GM12878 (cell line): ENCODE measurements at regions not wholly inside any gene's neighbourhood (a gene's known extent, or its start where the extent isn't known, plus 50 kb on each side); places are given as distances from the start of the nearest gene placed in this dataset.

ENCODE experiments used
- BCL3 ChIP-seq: IDR thresholded peaks from 2 replicates; pipeline ENCODE4 v1.6.1; 2011; ENCODE audit warnings: borderline replicate concordance, low read depth, mild to moderate bottlenecking, moderate library complexity, low read length; ENCODE audit not compliant: insufficient read depth, poor library complexity, severe bottlenecking
- CBFB ChIP-seq: IDR thresholded peaks from 2 replicates; pipeline ENCODE4 v1.6.1; 2016; ENCODE audit warnings: antibody characterized with exemption, low read depth
- CHD1 ChIP-seq: IDR thresholded peaks from 2 replicates; pipeline ENCODE4 v1.6.1; 2012; ENCODE audit warnings: low read depth, low read length, improper control_type of control experiment
- ELK1 ChIP-seq: IDR thresholded peaks from 2 replicates; pipeline ENCODE4 v1.6.1; 2012; ENCODE audit warnings: low read depth, low read length, improper control_type of control experiment
- HCFC1 ChIP-seq: fragments of 150-350 bp; IDR thresholded peaks from 2 replicates; pipeline ENCODE4 v1.6.1; 2014; ENCODE audit warnings: low read length
- HDAC2 ChIP-seq: fragments of 200-600 bp; sonication (generic); IDR thresholded peaks from 2 replicates; pipeline ENCODE4 v1.6.1; 2017
- IKZF1 ChIP-seq: fragments of 450-650 bp; conservative IDR thresholded peaks from 2 replicates; pipeline ENCODE4 v1.6.1; 2017; ENCODE audit warnings: antibody characterized with exemption, mild to moderate bottlenecking
- NFXL1 ChIP-seq: fragments of 450-650 bp; IDR thresholded peaks from 2 replicates; pipeline ENCODE4 v1.6.1; 2017; ENCODE audit warnings: antibody characterized with exemption, mild to moderate bottlenecking, borderline replicate concordance
- NFYA ChIP-seq: IDR thresholded peaks from 2 replicates; pipeline ENCODE4 v1.6.1; 2011; ENCODE audit warnings: low read depth, mild to moderate bottlenecking, low read length, improper control_type of control experiment, borderline replicate concordance
- NKRF ChIP-seq: fragments of 450-650 bp; conservative IDR thresholded peaks from 2 replicates; pipeline ENCODE4 v1.6.1; 2017; ENCODE audit warnings: mild to moderate bottlenecking, moderate library complexity
- PBX3 ChIP-seq: IDR thresholded peaks from 2 replicates; pipeline ENCODE4 v1.6.1; 2011; ENCODE audit warnings: mild to moderate bottlenecking, low read depth, low read length, moderate library complexity; ENCODE audit not compliant: insufficient replicate concordance
- PML ChIP-seq: IDR thresholded peaks from 2 replicates; pipeline ENCODE4 v1.6.1; 2012; ENCODE audit warnings: low read length, inconsistent platforms
- SMAD5 ChIP-seq: IDR thresholded peaks from 2 replicates; pipeline ENCODE4 v1.6.1; 2016; ENCODE audit warnings: antibody characterized with exemption, low read depth
- YY1 ChIP-seq: IDR thresholded peaks from 2 replicates; pipeline ENCODE4 v1.6.1; 2011; ENCODE audit warnings: low read depth, mild to moderate bottlenecking, low read length
- ZNF622 ChIP-seq: fragments of 450-650 bp; IDR thresholded peaks from 2 replicates; pipeline ENCODE4 v1.6.1; 2017; ENCODE audit warnings: mild to moderate bottlenecking, inconsistent platforms
- ZNF687 ChIP-seq: fragments of 450-650 bp; IDR thresholded peaks from 2 replicates; pipeline ENCODE4 v1.6.1; 2017; ENCODE audit warnings: mild to moderate bottlenecking, moderate library complexity
- ZZZ3 ChIP-seq: IDR thresholded peaks from 2 replicates; pipeline ENCODE4 v1.6.1; 2011; ENCODE audit warnings: low read depth; ENCODE audit not compliant: control insufficient read depth, insufficient read length

- TF ChIP-seq BCL3, result peak; percentile 85
- no peak for TF ChIP-seq NFXL1
- TF ChIP-seq CBFB, result peak; percentile 78; the same call in 1 of the 2 replicates
- no peak for TF ChIP-seq NKRF
- TF ChIP-seq IKZF1, result peak; percentile 91
- no peak for TF ChIP-seq CHD1
- no peak for TF ChIP-seq HDAC2
- TF ChIP-seq ELK1, result peak; percentile 55; the same call in 1 of the 2 replicates
- no peak for TF ChIP-seq ZNF687
- peak; percentile 68 for TF ChIP-seq PML
- peak; percentile 51; the same call in 1 of the 2 replicates for TF ChIP-seq YY1
- no peak for TF ChIP-seq ZNF622
- no peak for TF ChIP-seq ZZZ3
- no peak for TF ChIP-seq HCFC1
- peak; percentile 23 for TF ChIP-seq PBX3
- no peak for TF ChIP-seq NFYA
- TF ChIP-seq SMAD5, result no peak
Observed at GRCh38 chr12:75641031-75641780, 129.8 kb upstream of the KRR1 start (continued).
